Activated T-helper 2 cell treated with anti-CD3 and anti-CD28 coated beads, Interferon-gamma antibody, Interleukin-2, Interleukin-4, amounts not matched to agents 10 μg/mL and 5 μg/mL and 100 μg/mL, durations not matched to agents 14 hours and 24 hours and 36 hours (primary cell): ENCODE measurements at regions not wholly inside any gene's neighbourhood (a gene's known extent, or its start where the extent isn't known, plus 50 kb on each side); places are given as distances from the start of the nearest gene placed in this dataset.

Experiments used
- DNase-seq: peaks from one replicate; pipeline ENCODE4 v3.0.0; 2021; ENCODE audit warnings: low spot score
- H3K27ac Mint-ChIP-seq: one replicate; pipeline ENCODE4 v1.8.0; 2021; ENCODE audit warnings: mixed read lengths
- H3K27me3 Mint-ChIP-seq: one replicate; pipeline ENCODE4 v1.8.0; 2021; ENCODE audit warnings: low read depth, mixed read lengths
- H3K36me3 Mint-ChIP-seq: one replicate; pipeline ENCODE4 v1.8.0; 2021; ENCODE audit warnings: low read depth, mixed read lengths
- H3K4me1 Mint-ChIP-seq: one replicate; pipeline ENCODE4 v1.8.0; 2021; ENCODE audit warnings: low read depth, mixed read lengths
- H3K4me3 Mint-ChIP-seq: one replicate; pipeline ENCODE4 v1.8.0; 2021; ENCODE audit warnings: low read depth, mild to moderate bottlenecking, moderate library complexity, mixed read lengths
- H3K9me3 Mint-ChIP-seq: one replicate; pipeline ENCODE4 v1.8.0; 2021; ENCODE audit warnings: mixed read lengths
- intact Hi-C: fragments of 100-400 bp; cut with micrococcal nuclease; formaldehyde crosslinking; loops from one replicate; pipeline ENCODE4 v1.15.1; 2023

GRCh38 chr5:124671193-124671592 is 75.2 kb downstream of the ZNF608 start:
- no peak for DNase-seq
- Mint-ChIP-seq H3K4me1 (no peaks in the 10 kb centered on the region), H3K27ac (no peak overlapping the region), H3K36me3 (no peaks in the 10 kb centered on the region), H3K9me3 (no peaks in the 10 kb centered on the region), H3K4me3 (no peak overlapping the region), H3K27me3 (no peaks in the 10 kb centered on the region)
- intact Hi-C loops, result no loop called here

DNA sequence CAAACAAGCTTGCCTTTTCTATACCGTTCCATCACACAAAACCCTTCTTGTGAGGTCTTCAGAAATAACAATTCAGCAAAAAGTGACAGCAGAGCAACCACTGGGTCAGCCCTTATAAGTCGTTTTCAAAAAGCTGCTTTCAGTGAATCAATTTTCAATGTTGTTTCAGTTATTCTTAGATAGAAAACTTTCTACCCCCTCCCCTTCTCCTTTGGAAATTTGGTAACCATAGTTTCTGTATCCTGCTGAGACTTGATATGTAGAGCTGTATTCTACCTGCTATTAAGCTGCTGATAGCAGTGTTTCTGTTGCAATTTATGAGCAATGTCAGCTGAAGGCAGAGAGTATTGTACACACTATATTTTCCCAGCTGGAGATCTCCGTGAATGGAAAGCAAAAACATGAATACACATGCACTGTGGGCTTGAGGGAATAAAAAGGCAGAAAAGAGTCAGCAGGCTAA is 75.7 kb downstream of the ZNF608 start:
- Mint-ChIP-seq H3K9me3 (no peaks in the 10 kb centered on the region), H3K4me1 (no peaks in the 10 kb centered on the region), H3K27ac (no peak overlapping the region), H3K4me3 (no peak overlapping the region), H3K36me3 (no peaks in the 10 kb centered on the region), H3K27me3 (no peaks in the 10 kb centered on the region)
- DNase-seq, result no peak
- intact Hi-C loops, result no loop called here

DNA sequence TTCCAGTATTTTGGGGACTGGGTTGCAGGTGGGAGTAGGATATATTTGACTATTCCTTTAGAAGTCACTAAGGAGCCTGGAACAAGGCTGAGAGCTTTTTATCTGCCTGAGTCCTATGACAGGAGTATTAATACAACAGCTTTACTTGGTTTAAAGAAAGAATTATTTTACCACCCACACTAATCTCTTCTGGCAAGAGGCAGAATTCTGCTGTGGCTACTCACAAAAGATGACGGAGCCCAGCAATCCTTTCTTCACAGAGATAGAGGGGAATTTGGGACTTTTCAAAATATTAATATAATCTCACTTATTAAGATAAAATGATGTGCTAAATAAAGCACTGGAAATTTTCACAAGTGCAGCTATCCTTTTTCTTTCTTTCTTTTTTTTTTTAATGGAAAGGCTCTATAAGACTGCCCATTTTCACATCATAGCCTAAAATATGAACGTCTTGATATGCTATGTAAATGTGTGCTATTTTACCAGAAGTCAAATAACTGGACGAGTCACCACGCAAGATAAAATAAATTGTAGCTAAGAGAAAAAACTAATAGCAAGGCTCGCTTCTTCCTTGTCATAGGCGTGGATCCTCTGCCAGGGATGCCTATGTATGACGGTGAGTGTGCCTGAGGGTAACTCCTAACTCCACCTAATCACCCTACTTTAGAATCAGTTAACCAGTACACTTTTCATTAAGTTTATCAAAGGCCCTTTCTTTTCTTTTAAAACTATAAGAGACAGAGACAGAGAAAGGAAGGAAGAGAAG is 76.3 kb downstream of the ZNF608 start:
- intact Hi-C loops, result no loop called here
- no peaks in the 10 kb centered on the region for H3K9me3 Mint-ChIP-seq
- H3K4me3 Mint-ChIP-seq, result no peak overlapping the region
- no peak overlapping the region for H3K27ac Mint-ChIP-seq
- H3K4me1 Mint-ChIP-seq, result no peaks in the 10 kb centered on the region
- no peaks in the 10 kb centered on the region for H3K36me3 Mint-ChIP-seq
- H3K27me3 Mint-ChIP-seq, result no peaks in the 10 kb centered on the region
- DNase-seq, result no peak

DNA sequence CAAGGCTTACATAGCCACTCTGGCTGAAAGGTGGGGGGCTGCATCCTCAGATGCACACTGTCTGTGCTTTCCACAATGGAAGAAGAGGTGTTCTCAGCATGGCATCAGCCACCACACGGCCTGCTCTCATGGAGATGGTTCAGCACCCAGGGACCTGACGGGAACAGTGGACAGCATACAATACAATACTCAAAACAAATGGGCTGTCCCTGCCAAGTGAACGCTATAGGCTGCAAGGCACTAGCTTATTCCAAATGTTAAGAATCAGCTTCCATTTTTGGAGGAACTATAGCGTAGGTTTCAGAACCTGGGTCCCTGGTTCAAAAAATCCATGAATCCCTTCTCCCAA is 77.2 kb downstream of the ZNF608 start:
- Mint-ChIP-seq H3K27ac (no peak overlapping the region), H3K27me3 (no peaks in the 10 kb centered on the region), H3K4me1 (no peaks in the 10 kb centered on the region), H3K9me3 (no peaks in the 10 kb centered on the region), H3K36me3 (no peaks in the 10 kb centered on the region), H3K4me3 (no peak overlapping the region)
- DNase-seq, result no peak
- intact Hi-C loops, result no loop called here

DNA sequence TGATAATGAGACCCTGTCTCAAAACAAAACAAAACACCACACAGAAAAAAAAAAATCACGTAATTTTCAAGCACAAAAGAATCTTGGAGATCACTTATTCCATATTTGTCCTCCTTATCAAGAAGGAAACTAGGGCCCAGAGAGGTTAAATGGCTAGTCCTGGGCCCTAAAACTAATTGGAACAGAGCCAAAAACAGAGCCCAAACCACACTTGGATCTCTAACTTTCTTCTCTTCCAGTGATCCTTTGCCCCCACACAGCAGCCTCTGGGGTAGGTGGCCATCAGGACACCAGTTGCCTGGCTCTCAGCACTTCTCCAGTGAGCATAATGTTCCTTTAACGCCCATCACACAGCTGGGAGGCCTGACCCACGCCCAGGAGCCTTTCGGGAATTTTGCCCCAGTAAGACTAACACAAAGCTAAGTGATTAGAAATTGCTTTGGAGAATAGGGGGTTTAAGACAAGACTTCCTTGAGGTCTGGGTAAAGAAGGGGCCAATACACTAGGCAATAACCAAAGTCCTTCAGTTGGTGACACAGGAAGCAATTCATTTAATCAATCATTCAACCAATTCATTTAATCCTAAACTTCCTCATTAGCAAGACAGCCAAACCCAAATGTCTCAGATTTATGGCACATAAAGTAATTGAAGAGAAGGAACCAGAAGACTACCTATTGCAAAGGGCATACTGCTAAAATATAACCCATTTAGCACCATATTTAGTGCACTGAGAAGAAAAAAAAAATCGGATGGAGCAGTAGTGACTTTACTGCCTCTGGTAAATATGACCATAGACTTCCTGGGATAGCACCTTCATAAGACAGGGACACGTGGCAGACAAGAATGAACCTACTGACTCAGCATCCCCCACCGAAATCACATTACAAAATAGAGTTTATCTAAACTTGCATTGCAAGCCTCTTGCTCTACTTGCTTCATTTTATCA is 77.8 kb downstream of the ZNF608 start:
- Mint-ChIP-seq H3K27ac (no peak overlapping the region), H3K27me3 (peaks cover 1% of the 10 kb centered on the region), H3K36me3 (no peaks in the 10 kb centered on the region), H3K4me1 (no peaks in the 10 kb centered on the region), H3K4me3 (no peak overlapping the region), H3K9me3 (no peaks in the 10 kb centered on the region)
- intact Hi-C loops, result no loop called here
- no peak for DNase-seq

- Mint-ChIP-seq H3K27ac (no peak overlapping the region), H3K9me3 (no peaks in the 10 kb centered on the region), H3K36me3 (no peaks in the 10 kb centered on the region), H3K4me1 (no peaks in the 10 kb centered on the region), H3K27me3 (peaks cover 5% of the 10 kb centered on the region), H3K4me3 (no peak overlapping the region)
- intact Hi-C loops, result no loop called here
- no peak for DNase-seq
Observed at GRCh38 chr5:124665625-124666024, 80.8 kb downstream of the ZNF608 start.

DNA sequence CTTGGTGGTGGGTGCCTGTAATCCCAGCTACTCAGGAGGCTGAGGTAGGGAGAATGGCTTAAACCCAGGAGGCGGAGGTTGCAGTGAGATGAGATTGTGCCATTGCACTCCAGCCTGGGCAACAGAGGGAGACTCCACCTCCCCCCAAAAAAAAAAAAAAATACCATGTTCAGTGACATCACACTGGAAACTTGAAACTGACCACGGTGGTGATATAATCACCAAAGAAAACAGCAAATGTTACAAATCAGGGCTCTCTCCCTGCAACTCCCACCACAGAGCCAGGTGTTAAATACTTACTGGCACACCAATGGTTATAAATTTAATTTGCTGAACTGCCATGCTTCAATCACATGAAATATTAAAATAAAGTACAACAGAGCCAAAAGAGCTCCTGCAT is 81.4 kb downstream of the ZNF608 start:
- Mint-ChIP-seq H3K27ac (no peak overlapping the region), H3K27me3 (peaks cover 7% of the 10 kb centered on the region), H3K4me1 (no peaks in the 10 kb centered on the region), H3K9me3 (no peaks in the 10 kb centered on the region), H3K4me3 (no peak overlapping the region), H3K36me3 (no peaks in the 10 kb centered on the region)
- no peak for DNase-seq
- intact Hi-C loops, result no loop called here

GRCh38 chr5:124664287-124664686 is 82.2 kb downstream of the ZNF608 start:
- intact Hi-C loops, result no loop called here
- Mint-ChIP-seq H3K4me3 (no peak overlapping the region), H3K4me1 (no peaks in the 10 kb centered on the region), H3K27me3 (peaks cover 12% of the 10 kb centered on the region), H3K36me3 (no peaks in the 10 kb centered on the region), H3K9me3 (no peaks in the 10 kb centered on the region), H3K27ac (no peak overlapping the region)
- no peak for DNase-seq

GRCh38 chr5:124663101-124663506 is 83.3 kb downstream of the ZNF608 start:
- peaks cover 18% of the 10 kb centered on the region for H3K27me3 Mint-ChIP-seq
- no peaks in the 10 kb centered on the region for H3K36me3 Mint-ChIP-seq
- no peak overlapping the region for H3K4me3 Mint-ChIP-seq
- no peaks in the 10 kb centered on the region for H3K4me1 Mint-ChIP-seq
- no peak for DNase-seq
- no peaks in the 10 kb centered on the region for H3K9me3 Mint-ChIP-seq
- intact Hi-C loops, result no loop called here
- H3K27ac Mint-ChIP-seq, result no peak overlapping the region

DNA sequence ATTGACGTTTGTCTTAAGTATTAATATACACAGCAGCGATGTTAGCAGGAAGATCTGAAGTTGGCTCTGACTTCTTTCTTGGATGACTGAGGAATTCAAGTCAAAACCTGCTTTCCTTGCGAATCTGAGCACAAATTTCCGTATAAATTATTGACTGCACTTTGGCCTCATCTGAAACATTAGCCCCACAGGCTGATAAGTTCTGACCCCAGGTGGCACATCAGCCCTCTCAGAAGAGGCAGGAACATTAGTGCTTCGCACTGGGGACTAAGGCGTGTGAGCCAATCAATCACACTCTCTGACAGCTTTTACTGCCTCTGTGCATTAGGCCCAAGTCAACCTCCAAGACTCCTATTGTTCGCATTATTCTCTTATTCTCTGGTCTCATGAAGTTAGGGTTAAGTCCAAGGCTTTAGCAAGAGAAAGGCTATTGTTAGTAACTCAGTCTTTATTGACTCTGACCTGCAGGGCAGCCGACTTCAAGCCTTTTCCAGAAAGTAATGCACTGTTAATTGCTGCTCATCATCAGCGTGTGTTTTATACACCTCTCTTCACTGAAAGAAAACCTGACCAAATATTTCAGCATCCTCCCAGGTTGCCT is 84.2 kb downstream of the ZNF608 start:
- H3K4me3 Mint-ChIP-seq, result no peak overlapping the region
- no peaks in the 10 kb centered on the region for H3K9me3 Mint-ChIP-seq
- intact Hi-C loops, result no loop called here
- DNase-seq, result no peak
- no peaks in the 10 kb centered on the region for H3K36me3 Mint-ChIP-seq
- no peak overlapping the region for H3K27ac Mint-ChIP-seq
- H3K4me1 Mint-ChIP-seq, result no peaks in the 10 kb centered on the region
- H3K27me3 Mint-ChIP-seq, result peaks cover 18% of the 10 kb centered on the region

GRCh38 chr5:124661317-124662141 is 84.9 kb downstream of the ZNF608 start:
- Mint-ChIP-seq H3K4me1 (no peaks in the 10 kb centered on the region), H3K9me3 (no peaks in the 10 kb centered on the region), H3K4me3 (no peak overlapping the region), H3K36me3 (no peaks in the 10 kb centered on the region), H3K27me3 (peaks cover 18% of the 10 kb centered on the region), H3K27ac (no peak overlapping the region)
- DNase-seq, result no peak
- intact Hi-C loops, result no loop called here

GRCh38 chr5:124660229-124661093 is 86.0 kb downstream of the ZNF608 start:
- Mint-ChIP-seq H3K36me3 (no peaks in the 10 kb centered on the region), H3K4me3 (no peak overlapping the region), H3K4me1 (no peaks in the 10 kb centered on the region), H3K9me3 (no peaks in the 10 kb centered on the region), H3K27me3 (peaks cover 18% of the 10 kb centered on the region), H3K27ac (no peak overlapping the region)
- intact Hi-C loops, result no loop called here
- DNase-seq, result no peak
